Mammary epithelial cell (primary cell): ENCODE measurements at regions not wholly inside any gene's neighbourhood (a gene's known extent, or its start where the extent isn't known, plus 50 kb on each side); places are given as distances from the start of the nearest gene placed in this dataset.

ENCODE experiments used
- EZH2 ChIP-seq: IDR thresholded peaks from 2 replicates; pipeline ENCODE4 v1.6.1; 2012; ENCODE audit warnings: low read length, inconsistent platforms, borderline replicate concordance
- TF ChIP-seq, protein P1 (sequence below), 2 donors: IDR thresholded peaks in 1 of 2; conservative IDR thresholded peaks in 1 of 2; 2 replicates each; pipeline ENCODE4 v1.5.1; 2011 to 2012; ENCODE audit warnings: inconsistent platforms in 2 of 2, low read length in 2 of 2, mild to moderate bottlenecking in 2 of 2, control low read depth in 1 of 2, low read depth in 1 of 2; ENCODE audit not compliant: insufficient read depth in 1 of 2; ENCODE audit errors: extremely low read depth in 1 of 2

DNA sequence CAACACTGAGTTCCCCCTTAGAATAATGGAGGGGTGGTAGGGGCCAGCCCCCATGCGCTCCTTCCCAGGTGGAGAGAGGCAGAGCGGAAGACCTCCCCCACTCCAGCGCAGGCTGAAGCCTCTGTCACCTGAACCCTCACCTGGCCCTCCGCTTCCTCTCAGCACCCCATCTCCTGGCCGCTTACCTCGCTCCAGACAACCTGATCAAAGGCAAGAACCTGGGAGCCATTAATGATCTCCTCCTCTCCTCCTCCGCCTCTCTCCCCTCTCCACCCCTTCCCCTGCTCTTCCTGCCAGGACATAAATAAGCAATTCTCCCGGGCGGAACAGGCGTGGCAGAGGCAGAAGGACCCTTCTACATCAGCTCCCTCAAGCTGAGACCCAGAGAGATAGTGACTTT lies 110.2 kb upstream of the LHX1 start:
- TF ChIP-seq, protein P1, sequence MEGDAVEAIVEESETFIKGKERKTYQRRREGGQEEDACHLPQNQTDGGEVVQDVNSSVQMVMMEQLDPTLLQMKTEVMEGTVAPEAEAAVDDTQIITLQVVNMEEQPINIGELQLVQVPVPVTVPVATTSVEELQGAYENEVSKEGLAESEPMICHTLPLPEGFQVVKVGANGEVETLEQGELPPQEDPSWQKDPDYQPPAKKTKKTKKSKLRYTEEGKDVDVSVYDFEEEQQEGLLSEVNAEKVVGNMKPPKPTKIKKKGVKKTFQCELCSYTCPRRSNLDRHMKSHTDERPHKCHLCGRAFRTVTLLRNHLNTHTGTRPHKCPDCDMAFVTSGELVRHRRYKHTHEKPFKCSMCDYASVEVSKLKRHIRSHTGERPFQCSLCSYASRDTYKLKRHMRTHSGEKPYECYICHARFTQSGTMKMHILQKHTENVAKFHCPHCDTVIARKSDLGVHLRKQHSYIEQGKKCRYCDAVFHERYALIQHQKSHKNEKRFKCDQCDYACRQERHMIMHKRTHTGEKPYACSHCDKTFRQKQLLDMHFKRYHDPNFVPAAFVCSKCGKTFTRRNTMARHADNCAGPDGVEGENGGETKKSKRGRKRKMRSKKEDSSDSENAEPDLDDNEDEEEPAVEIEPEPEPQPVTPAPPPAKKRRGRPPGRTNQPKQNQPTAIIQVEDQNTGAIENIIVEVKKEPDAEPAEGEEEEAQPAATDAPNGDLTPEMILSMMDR (conservative IDR thresholded peaks at IDR 0.05 in 1 of 2, IDR thresholded peaks at IDR 0.05 in 1 of 2; ENCODE audit: extremely low read depth in 1 of 2, insufficient read depth in 1 of 2, low read depth in 1 of 2, low read length in 2 of 2): no peak
- TF ChIP-seq EZH2: no peak
